Left ventricle myocardium inferior (tissue), 1 donor: ENCODE measurements at regions not wholly inside any gene's neighbourhood (a gene's known extent, or its start where the extent isn't known, plus 50 kb on each side); places are given as distances from the start of the nearest gene placed in this dataset.

Experiments used
- DNase-seq: peaks from one replicate; pipeline ENCODE4 v3.0.0-alpha.2; 2020
- H3K27ac ChIP-seq: fragments of 200-600 bp; replicated peaks from 2 replicates; pipeline ENCODE4 v1.8.0; 2021
- H3K27me3 ChIP-seq: fragments of 200-600 bp; 2 replicates; pipeline ENCODE4 v1.8.0; 2021; ENCODE audit warnings: low read depth
- H3K36me3 ChIP-seq: fragments of 200-600 bp; 2 replicates; pipeline ENCODE4 v1.8.0; 2021
- H3K4me1 ChIP-seq: fragments of 200-600 bp; 2 replicates; pipeline ENCODE4 v1.8.0; 2021
- H3K4me3 ChIP-seq: fragments of 200-600 bp; 2 replicates; pipeline ENCODE4 v1.8.0; 2021; ENCODE audit warnings: mild to moderate bottlenecking, moderate library complexity
- H3K9me3 ChIP-seq: fragments of 200-600 bp; replicated peaks from 2 replicates; pipeline ENCODE4 v1.8.0; 2021
- CTCF ChIP-seq: fragments of 200-600 bp; IDR thresholded peaks from 2 replicates; pipeline ENCODE4 v1.8.0; 2021; ENCODE audit warnings: antibody characterized with exemption, mild to moderate bottlenecking, borderline replicate concordance
- intact Hi-C: fragments of 100-400 bp; cut with micrococcal nuclease; formaldehyde crosslinking; loops from one replicate; pipeline ENCODE4 v1.11.0; 2022
- donor health status: DM: no; HTN: yes; CAD: no; lungs with severe emphysema.

GRCh38 chr3:3586843-3587646 lies 212.2 kb upstream of the LRRN1 start:
- intact Hi-C loops: no loop called here
- no peak for DNase-seq
- Histone ChIP-seq H3K4me3 (no peak overlapping the region), H3K27me3 (no peaks in the 10 kb centered on the region), H3K9me3 (no peaks in the 10 kb centered on the region), H3K4me1 (no peaks in the 10 kb centered on the region), H3K27ac (no peak overlapping the region), H3K36me3 (no peaks in the 10 kb centered on the region)
- no peak for TF ChIP-seq CTCF

GRCh38 chr3:3586336-3586735 lies 212.9 kb upstream of the LRRN1 start:
- Histone ChIP-seq H3K27me3 (no peaks in the 10 kb centered on the region), H3K9me3 (no peaks in the 10 kb centered on the region), H3K27ac (no peak overlapping the region), H3K4me3 (no peak overlapping the region), H3K36me3 (no peaks in the 10 kb centered on the region), H3K4me1 (no peaks in the 10 kb centered on the region)
- TF ChIP-seq CTCF: no peak
- intact Hi-C loops: no loop called here
- no peak for DNase-seq

- Histone ChIP-seq H3K27ac (no peak overlapping the region), H3K36me3 (no peaks in the 10 kb centered on the region), H3K4me1 (no peaks in the 10 kb centered on the region), H3K4me3 (no peak overlapping the region), H3K9me3 (no peaks in the 10 kb centered on the region), H3K27me3 (no peaks in the 10 kb centered on the region)
- no peak for DNase-seq
- intact Hi-C loops: no loop called here
- TF ChIP-seq CTCF: no peak
Observed at GRCh38 chr3:3579658-3580057, 219.6 kb upstream of the LRRN1 start.

GRCh38 chr3:3578718-3579117 lies 220.5 kb upstream of the LRRN1 start:
- intact Hi-C loops: no loop called here
- H3K4me3 ChIP-seq: no peak overlapping the region
- no peaks in the 10 kb centered on the region for H3K4me1 ChIP-seq
- no peaks in the 10 kb centered on the region for H3K36me3 ChIP-seq
- H3K27ac ChIP-seq: no peak overlapping the region
- no peaks in the 10 kb centered on the region for H3K27me3 ChIP-seq
- no peak for TF ChIP-seq CTCF
- no peak for DNase-seq
- no peaks in the 10 kb centered on the region for H3K9me3 ChIP-seq

- Histone ChIP-seq H3K36me3 (no peaks in the 10 kb centered on the region), H3K9me3 (no peaks in the 10 kb centered on the region), H3K4me1 (no peaks in the 10 kb centered on the region), H3K27me3 (no peaks in the 10 kb centered on the region), H3K27ac (no peak overlapping the region), H3K4me3 (no peak overlapping the region)
- intact Hi-C loops: no loop called here
- DNase-seq: no peak
- TF ChIP-seq CTCF: no peak
Observed at GRCh38 chr3:3577823-3578222, 221.4 kb upstream of the LRRN1 start.
